ENCODE measurements at regions not wholly inside any gene's neighbourhood (a gene's known extent, or its start where the extent isn't known, plus 50 kb on each side); places are given as distances from the start of the nearest gene placed in this dataset.
"Not testable (repeated sequence)": the region's sequence is repeated elsewhere in the genome, so short reads cannot be mapped to it uniquely, and the experiment has no call there.

GRCh38 chr3:140883428-140884040 is 58.1 kb upstream of the SLC25A36 start:
- no peak for DNase-seq

GRCh38 chr3:140885697-140886096 is 55.9 kb upstream of the SLC25A36 start:
- DNase-seq, result not testable (repeated sequence)

Measured in central memory CD4-positive, alpha-beta T cell (primary cell).